ENCODE measurements at regions not wholly inside any gene's neighbourhood (a gene's known extent, or its start where the extent isn't known, plus 50 kb on each side); places are given as distances from the start of the nearest gene placed in this dataset.
"Not testable (repeated sequence)": the region's sequence is repeated elsewhere in the genome, so short reads cannot be mapped to it uniquely, and the experiment has no call there.

- peak; percentile 65 for ATAC-seq
Observed at GRCh38 chr1:192906334-192906733, 97.5 kb downstream of the RGS2 start.

- peak; percentile 60 for ATAC-seq
Observed at GRCh38 chr1:192907545-192908243, 98.9 kb downstream of the RGS2 start.

GRCh38 chr1:192911896-192912656 lies 103.2 kb downstream of the RGS2 start:
- ATAC-seq, result not testable (repeated sequence)

GRCh38 chr1:192913683-192914082 lies 104.8 kb downstream of the RGS2 start:
- ATAC-seq, result no peak

- no peak for ATAC-seq
Observed at GRCh38 chr1:192914092-192914491, 105.3 kb downstream of the RGS2 start.

GRCh38 chr1:192914696-192915095 lies 105.9 kb downstream of the RGS2 start:
- no peak for ATAC-seq

- no peak for ATAC-seq
Observed at GRCh38 chr1:192916021-192916420, 107.2 kb downstream of the RGS2 start.

- ATAC-seq, result no peak
Observed at GRCh38 chr1:192918259-192918658, 109.4 kb downstream of the RGS2 start.

GRCh38 chr1:192920412-192920811 lies 111.6 kb downstream of the RGS2 start:
- no peak for ATAC-seq

- no peak for ATAC-seq
Observed at GRCh38 chr1:192925609-192926008, 116.8 kb downstream of the RGS2 start.

- ATAC-seq, result no peak
Observed at GRCh38 chr1:192926736-192927135, 117.9 kb downstream of the RGS2 start.

GRCh38 chr1:192927496-192927895 lies 118.7 kb downstream of the RGS2 start:
- ATAC-seq, result no peak

GRCh38 chr1:192929597-192929996 lies 120.8 kb downstream of the RGS2 start:
- ATAC-seq, result no peak

- ATAC-seq, result no peak
Observed at GRCh38 chr1:192933744-192934143, 124.9 kb downstream of the RGS2 start.

GRCh38 chr1:192936313-192937018 lies 122.7 kb downstream of the UCHL5 start:
- no peak for ATAC-seq

- no peak for ATAC-seq
Observed at GRCh38 chr1:192937128-192937527, 122.0 kb downstream of the UCHL5 start.

GRCh38 chr1:192939440-192939839 lies 119.7 kb downstream of the UCHL5 start:
- no peak for ATAC-seq

GRCh38 chr1:192940658-192941057 lies 118.5 kb downstream of the UCHL5 start:
- no peak for ATAC-seq

GRCh38 chr1:192941722-192942411 lies 117.3 kb downstream of the UCHL5 start:
- ATAC-seq, result no peak

- no peak for ATAC-seq
Observed at GRCh38 chr1:192943108-192943507, 116.1 kb downstream of the UCHL5 start.

- ATAC-seq, result no peak
Observed at GRCh38 chr1:192943522-192943921, 115.6 kb downstream of the UCHL5 start.

GRCh38 chr1:192945390-192946130 lies 113.6 kb downstream of the UCHL5 start:
- no peak for ATAC-seq

All from esophagus mucosa (tissue), 1 donor.